Progenitor cell of endocrine pancreas (in vitro differentiated cells): ENCODE measurements at regions not wholly inside any gene's neighbourhood (a gene's known extent, or its start where the extent isn't known, plus 50 kb on each side); places are given as distances from the start of the nearest gene placed in this dataset.

Experiments
- DNase-seq: peaks from one replicate; pipeline ENCODE4 v3.0.0; 2021; ENCODE audit warnings: low spot score; ENCODE audit not compliant: unreplicated experiment
- H3K27ac Mint-ChIP-seq: 2 replicates; pipeline ENCODE4 v1.8.0; 2021; ENCODE audit warnings: mild to moderate bottlenecking, moderate library complexity, mixed read lengths
- H3K27me3 Mint-ChIP-seq: 2 replicates; pipeline ENCODE4 v1.8.0; 2021; ENCODE audit warnings: mixed read lengths
- H3K36me3 Mint-ChIP-seq: 2 replicates; pipeline ENCODE4 v1.8.0; 2022; ENCODE audit warnings: mixed read lengths; ENCODE audit not compliant: insufficient read depth
- H3K4me1 Mint-ChIP-seq: 2 replicates; pipeline ENCODE4 v1.8.0; 2021; ENCODE audit warnings: low read depth, mixed read lengths
- H3K4me3 Mint-ChIP-seq: 2 replicates; pipeline ENCODE4 v1.8.0; 2021; ENCODE audit warnings: low read depth, mild to moderate bottlenecking, moderate library complexity, mixed read lengths
- H3K9me3 Mint-ChIP-seq: 2 replicates; pipeline ENCODE4 v1.8.0; 2021; ENCODE audit warnings: low read depth, mixed read lengths
- CTCF ChIP-seq: fragments of 200-600 bp; sonication (generic); IDR thresholded peaks from one replicate; pipeline ENCODE4 v1.5.0; 2021; ENCODE audit warnings: antibody characterized with exemption, mild to moderate bottlenecking; ENCODE audit not compliant: unreplicated experiment

- Mint-ChIP-seq H3K9me3 (no peaks in the 10 kb centered on the region), H3K4me3 (no peak overlapping the region), H3K4me1 (no peaks in the 10 kb centered on the region), H3K36me3 (no peaks in the 10 kb centered on the region), H3K27ac (no peak overlapping the region), H3K27me3 (peaks cover 8% of the 10 kb centered on the region)
- TF ChIP-seq CTCF: no peak
- DNase-seq: no peak
Measured at GRCh38 chr5:82335806-82336205, 57.7 kb upstream of the RPS23 start.

- Mint-ChIP-seq H3K9me3 (peaks cover 4% of the 10 kb centered on the region), H3K4me1 (no peaks in the 10 kb centered on the region), H3K36me3 (no peaks in the 10 kb centered on the region), H3K27ac (no peak overlapping the region), H3K4me3 (no peak overlapping the region), H3K27me3 (peaks cover 2% of the 10 kb centered on the region)
- no peak for DNase-seq
- no peak for TF ChIP-seq CTCF
Measured at GRCh38 chr5:82334856-82335255, 56.7 kb upstream of the RPS23 start.

- TF ChIP-seq CTCF: no peak
- Mint-ChIP-seq H3K27me3 (no peaks in the 10 kb centered on the region), H3K36me3 (no peaks in the 10 kb centered on the region), H3K9me3 (peaks cover 4% of the 10 kb centered on the region), H3K4me1 (no peaks in the 10 kb centered on the region), H3K4me3 (no peak overlapping the region), H3K27ac (no peak overlapping the region)
- DNase-seq: no peak
Measured at GRCh38 chr5:82334085-82334692, 56.0 kb upstream of the RPS23 start.

- Mint-ChIP-seq H3K4me1 (no peaks in the 10 kb centered on the region), H3K27ac (no peak overlapping the region), H3K27me3 (no peaks in the 10 kb centered on the region), H3K36me3 (peaks cover 3% of the 10 kb centered on the region), H3K4me3 (no peak overlapping the region), H3K9me3 (peaks cover 13% of the 10 kb centered on the region)
- no peak for TF ChIP-seq CTCF
- DNase-seq: no peak
Measured at GRCh38 chr5:82332886-82333615, 54.9 kb upstream of the RPS23 start.

- H3K4me1 Mint-ChIP-seq: no peaks in the 10 kb centered on the region
- H3K4me3 Mint-ChIP-seq: no peak overlapping the region
- H3K36me3 Mint-ChIP-seq: peaks cover 3% of the 10 kb centered on the region
- DNase-seq: no peak
- H3K27me3 Mint-ChIP-seq: no peaks in the 10 kb centered on the region
- no peak overlapping the region for H3K27ac Mint-ChIP-seq
- no peak for TF ChIP-seq CTCF
- peaks cover 13% of the 10 kb centered on the region for H3K9me3 Mint-ChIP-seq
Measured at GRCh38 chr5:82332064-82332855, 54.1 kb upstream of the RPS23 start.
